ENCODE measurements at regions not wholly inside any gene's neighbourhood (a gene's known extent, or its start where the extent isn't known, plus 50 kb on each side); places are given as distances from the start of the nearest gene placed in this dataset.

DNA sequence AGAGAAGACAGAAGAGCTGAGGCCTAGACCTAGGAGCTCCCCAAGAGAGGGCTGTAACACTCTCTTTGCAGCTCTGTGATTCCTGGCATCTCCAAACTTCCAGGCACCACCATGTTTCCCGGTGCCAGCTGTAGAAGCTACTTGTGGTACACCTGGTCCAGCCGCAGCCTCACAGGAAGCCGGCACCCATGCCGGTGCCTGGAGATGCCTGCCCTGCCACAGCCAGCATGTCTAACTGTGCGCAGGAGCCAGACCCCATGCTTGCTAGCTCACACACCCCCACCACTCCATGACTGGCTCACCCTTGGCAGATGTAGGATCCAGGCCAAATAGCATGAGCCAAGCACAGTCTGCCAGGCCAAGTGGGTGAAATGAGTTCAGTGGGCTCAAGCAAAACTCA, 211.7 kb upstream of the GNAI1 start:
- ATAC-seq (no peak), DNase-seq (ENCODE audit: low read depth, low spot score) (no peak), FAIRE-seq (no peak)
- Histone ChIP-seq H3K27me3 (replicated peaks in 1 of 2; ENCODE audit: control insufficient read depth in 2 of 2, insufficient read depth in 2 of 2, low read length in 1 of 2) (no peaks in the 10 kb centered on the region), H3K36me3 (ENCODE audit: control insufficient read depth in 2 of 2, insufficient read depth in 2 of 2, low read length in 1 of 2) (no peaks in the 10 kb centered on the region), H3K4me3 (no peak overlapping the region), H3K27ac (ENCODE audit: control insufficient read depth, insufficient read depth) (no peak overlapping the region), H3K79me2 (ENCODE audit: control insufficient read depth, insufficient read depth, low read length) (no peaks in the 10 kb centered on the region), H3K9me3 (replicated peaks; ENCODE audit: control insufficient read depth, insufficient read depth, low read length) (no peaks in the 10 kb centered on the region), H4K20me1 (ENCODE audit: control insufficient read depth, insufficient read depth) (no peaks in the 10 kb centered on the region), H3K4me2 (ENCODE audit: control insufficient read depth, insufficient read depth) (no peak overlapping the region), H3K4me1 (ENCODE audit: control insufficient read depth, insufficient read depth, low read length) (no peaks in the 10 kb centered on the region), H2AFZ (ENCODE audit: control insufficient read depth, low read depth, low read length) (no peak overlapping the region), H3K9ac (ENCODE audit: control insufficient read depth, insufficient read depth, low read length) (no peak overlapping the region)
- ChIA-PET RAD21 (ENCODE audit: unreplicated experiment) (no interaction called here), SMC1A (ENCODE audit: uncharacterized antibody, unreplicated experiment) (no interaction called here), CTCF (no interaction called here), POLR2A (no interaction called here)
- 58% methylated on average over 5 of the region's 5 CpGs for WGBS (ENCODE audit: insufficient coverage, insufficient replicate concordance, low lambda C conversion rate, missing lambda C conversion rate)
- intact Hi-C loops (cut with micrococcal nuclease; ENCODE audit: unreplicated experiment) (no loop called here), in situ Hi-C loops (cut with MboI) (no loop called here)
- no peak for TF ChIP-seq ZNF217 (IDR thresholded peaks at IDR 0.05)
- TF ChIP-seq CHD1 (IDR thresholded peaks at IDR 0.05; ENCODE audit: low read depth, low read length): no peak
- no peak for TF ChIP-seq HDAC2 (IDR thresholded peaks at IDR 0.05)
- BruUV-seq (replicated peaks): no TSS peak

DNA sequence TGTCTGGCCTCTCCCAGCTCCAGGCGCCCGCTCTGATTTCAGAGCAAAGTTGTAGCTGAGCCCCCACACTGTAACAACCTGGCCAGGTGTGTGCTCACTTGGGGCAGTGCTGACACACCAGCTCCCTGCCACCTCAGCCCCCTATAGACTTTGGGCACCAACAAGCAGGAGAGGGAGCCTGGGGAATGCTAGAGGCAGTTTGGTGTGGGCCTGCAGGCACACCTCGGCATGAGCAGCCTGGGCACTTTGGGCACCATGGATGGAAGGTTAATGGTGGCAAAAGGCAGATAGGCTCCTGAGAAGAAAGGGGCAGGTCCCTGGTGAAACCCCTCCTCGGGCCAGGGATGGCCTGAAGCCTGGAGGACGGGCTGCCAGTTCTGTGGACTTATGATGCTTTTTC, 212.7 kb upstream of the GNAI1 start:
- POLR2A ChIA-PET: no interaction called here
- CTCF ChIA-PET: no interaction called here

More for the DNA sequence above, 212.7 kb upstream of the GNAI1 start:
- H2AFZ ChIP-seq (ENCODE audit: control insufficient read depth, low read depth, low read length): no peak overlapping the region
- BruUV-seq (replicated peaks): no TSS peak
- ChIA-PET RAD21 (ENCODE audit: unreplicated experiment) (no interaction called here), SMC1A (ENCODE audit: uncharacterized antibody, unreplicated experiment) (no interaction called here)
- TF ChIP-seq ZBED1 (IDR thresholded peaks at IDR 0.05; ENCODE audit: borderline replicate concordance) (no peak), RBBP5 (conservative IDR thresholded peaks at IDR 0.05) (no peak), BRCA1 (IDR thresholded peaks at IDR 0.05; ENCODE audit: low read depth, low read length) (no peak), RFX5 (IDR thresholded peaks at IDR 0.05; ENCODE audit: low read depth, low read length) (no peak), KDM1A (IDR thresholded peaks at IDR 0.05; ENCODE audit: borderline replicate concordance) (no peak), MEF2B (IDR thresholded peaks at IDR 0.05; ENCODE audit: partially characterized antibody, poor library complexity, severe bottlenecking) (no peak), NRF1 (conservative IDR thresholded peaks at IDR 0.05; ENCODE audit: low read depth, low read length) (no peak), MTA3 (IDR thresholded peaks at IDR 0.05; ENCODE audit: borderline replicate concordance, low read length) (no peak), NR2C2 (IDR thresholded peaks at IDR 0.05; ENCODE audit: borderline replicate concordance, control insufficient read depth, insufficient read length, low read depth) (no peak), FOXM1 (IDR thresholded peaks at IDR 0.05; ENCODE audit: low read depth, low read length) (no peak)
- TF ChIP-seq, protein P1, sequence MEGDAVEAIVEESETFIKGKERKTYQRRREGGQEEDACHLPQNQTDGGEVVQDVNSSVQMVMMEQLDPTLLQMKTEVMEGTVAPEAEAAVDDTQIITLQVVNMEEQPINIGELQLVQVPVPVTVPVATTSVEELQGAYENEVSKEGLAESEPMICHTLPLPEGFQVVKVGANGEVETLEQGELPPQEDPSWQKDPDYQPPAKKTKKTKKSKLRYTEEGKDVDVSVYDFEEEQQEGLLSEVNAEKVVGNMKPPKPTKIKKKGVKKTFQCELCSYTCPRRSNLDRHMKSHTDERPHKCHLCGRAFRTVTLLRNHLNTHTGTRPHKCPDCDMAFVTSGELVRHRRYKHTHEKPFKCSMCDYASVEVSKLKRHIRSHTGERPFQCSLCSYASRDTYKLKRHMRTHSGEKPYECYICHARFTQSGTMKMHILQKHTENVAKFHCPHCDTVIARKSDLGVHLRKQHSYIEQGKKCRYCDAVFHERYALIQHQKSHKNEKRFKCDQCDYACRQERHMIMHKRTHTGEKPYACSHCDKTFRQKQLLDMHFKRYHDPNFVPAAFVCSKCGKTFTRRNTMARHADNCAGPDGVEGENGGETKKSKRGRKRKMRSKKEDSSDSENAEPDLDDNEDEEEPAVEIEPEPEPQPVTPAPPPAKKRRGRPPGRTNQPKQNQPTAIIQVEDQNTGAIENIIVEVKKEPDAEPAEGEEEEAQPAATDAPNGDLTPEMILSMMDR (IDR thresholded peaks at IDR 0.05 in 2 of 3, conservative IDR thresholded peaks at IDR 0.05 in 1 of 3; ENCODE audit: control insufficient read depth in 2 of 3, extremely low read depth in 1 of 3, insufficient read depth in 1 of 3, low read depth in 3 of 3, low read length in 3 of 3): no peak
- TF ChIP-seq, protein P2, sequence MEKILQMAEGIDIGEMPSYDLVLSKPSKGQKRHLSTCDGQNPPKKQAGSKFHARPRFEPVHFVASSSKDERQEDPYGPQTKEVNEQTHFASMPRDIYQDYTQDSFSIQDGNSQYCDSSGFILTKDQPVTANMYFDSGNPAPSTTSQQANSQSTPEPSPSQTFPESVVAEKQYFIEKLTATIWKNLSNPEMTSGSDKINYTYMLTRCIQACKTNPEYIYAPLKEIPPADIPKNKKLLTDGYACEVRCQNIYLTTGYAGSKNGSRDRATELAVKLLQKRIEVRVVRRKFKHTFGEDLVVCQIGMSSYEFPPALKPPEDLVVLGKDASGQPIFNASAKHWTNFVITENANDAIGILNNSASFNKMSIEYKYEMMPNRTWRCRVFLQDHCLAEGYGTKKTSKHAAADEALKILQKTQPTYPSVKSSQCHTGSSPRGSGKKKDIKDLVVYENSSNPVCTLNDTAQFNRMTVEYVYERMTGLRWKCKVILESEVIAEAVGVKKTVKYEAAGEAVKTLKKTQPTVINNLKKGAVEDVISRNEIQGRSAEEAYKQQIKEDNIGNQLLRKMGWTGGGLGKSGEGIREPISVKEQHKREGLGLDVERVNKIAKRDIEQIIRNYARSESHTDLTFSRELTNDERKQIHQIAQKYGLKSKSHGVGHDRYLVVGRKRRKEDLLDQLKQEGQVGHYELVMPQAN (conservative IDR thresholded peaks at IDR 0.05): no peak
- in situ Hi-C loops (cut with MboI): no loop called here
- H3K4me1 ChIP-seq (ENCODE audit: control insufficient read depth, insufficient read depth, low read length): no peaks in the 10 kb centered on the region
- H3K4me3 ChIP-seq: no peak overlapping the region
- no peaks in the 10 kb centered on the region for H3K9me3 ChIP-seq (replicated peaks; ENCODE audit: control insufficient read depth, insufficient read depth, low read length)
- ATAC-seq: no peak
- no peaks in the 10 kb centered on the region for H3K36me3 ChIP-seq (ENCODE audit: control insufficient read depth in 2 of 2, insufficient read depth in 2 of 2, low read length in 1 of 2)
- H3K79me2 ChIP-seq (ENCODE audit: control insufficient read depth, insufficient read depth, low read length): no peaks in the 10 kb centered on the region
- H3K4me2 ChIP-seq (ENCODE audit: control insufficient read depth, insufficient read depth): no peak overlapping the region
- DNase-seq (ENCODE audit: low read depth, low spot score): no peak
- H4K20me1 ChIP-seq (ENCODE audit: control insufficient read depth, insufficient read depth): no peaks in the 10 kb centered on the region
- no peaks in the 10 kb centered on the region for H3K27me3 ChIP-seq (replicated peaks in 1 of 2; ENCODE audit: control insufficient read depth in 2 of 2, insufficient read depth in 2 of 2, low read length in 1 of 2)
- FAIRE-seq: no peak
- intact Hi-C loops (cut with micrococcal nuclease; ENCODE audit: unreplicated experiment): no loop called here
- H3K27ac ChIP-seq (ENCODE audit: control insufficient read depth, insufficient read depth): no peak overlapping the region
- 46% methylated on average over 5 of the region's 5 CpGs for WGBS (ENCODE audit: insufficient coverage, insufficient replicate concordance, low lambda C conversion rate, missing lambda C conversion rate)
- H3K9ac ChIP-seq (ENCODE audit: control insufficient read depth, insufficient read depth, low read length): no peak overlapping the region
